ENCODE measurements at regions not wholly inside any gene's neighbourhood (a gene's known extent, or its start where the extent isn't known, plus 50 kb on each side); places are given as distances from the start of the nearest gene placed in this dataset.

GRCh38 chr12:24109381-24110039, 160.0 kb upstream of the SOX5 start:
- ChIA-PET CTCF (no interaction called here), POLR2A (no interaction called here)
- Histone ChIP-seq H3K36me3 (ENCODE audit: control insufficient read depth in 4 of 4, insufficient read depth in 4 of 4, low read length in 3 of 4) (no peaks in the 10 kb centered on the region), H3K27ac (ENCODE audit: insufficient read depth in 1 of 2, low read depth in 1 of 2, low read length in 2 of 2, poor library complexity in 1 of 2, severe bottlenecking in 2 of 2) (no peak overlapping the region), H3K27me3 (replicated peaks in 2 of 5; ENCODE audit: control insufficient read depth in 4 of 5, insufficient read depth in 5 of 5, low read length in 4 of 5) (no peaks in the 10 kb centered on the region), H3K4me1 (ENCODE audit: control extremely low read depth in 1 of 4, control insufficient read depth in 4 of 4, insufficient read depth in 4 of 4, low read length in 3 of 4) (no peaks in the 10 kb centered on the region), H3K9me3 (ENCODE audit: control extremely low read depth in 1 of 5, control insufficient read depth in 4 of 5, insufficient read depth in 2 of 5, low read depth in 1 of 5, low read length in 4 of 5) (no peaks in the 10 kb centered on the region), H3K4me3 (ENCODE audit: control insufficient read depth in 1 of 7, extremely low read depth in 1 of 7, insufficient read depth in 4 of 7, low read depth in 2 of 7, low read length in 6 of 7) (no peak overlapping the region)
- peak; percentile 29 to 43 (median 39) for DNase-seq
- WGBS (ENCODE audit: insufficient coverage), result no CpG with 5 or more reads among the region's 3 CpGs

GRCh38 chr12:24102676-24103075, 153.2 kb upstream of the SOX5 start:
- CTCF ChIA-PET, result interaction anchor here (0.6 to 1.0 kb wide), 2 partner anchors 1001 to 1089 kb away, joined by 3 read pairs; no protein-coding TSS in a partner anchor
- H3K4me3 ChIP-seq (ENCODE audit: control insufficient read depth in 1 of 7, extremely low read depth in 1 of 7, insufficient read depth in 4 of 7, low read depth in 2 of 7, low read length in 6 of 7), result no peak overlapping the region
- 100% methylated on average over 2 of the region's 3 CpGs for WGBS (ENCODE audit: insufficient coverage)
- POLR2A ChIA-PET, result interaction anchor here (0.6 kb wide), 1 partner anchor 50 kb away, joined by 3 read pairs; no protein-coding TSS in a partner anchor
- no peaks in the 10 kb centered on the region for H3K9me3 ChIP-seq (ENCODE audit: control extremely low read depth in 1 of 5, control insufficient read depth in 4 of 5, insufficient read depth in 2 of 5, low read depth in 1 of 5, low read length in 4 of 5)
- no peak for DNase-seq
- no peaks in the 10 kb centered on the region for H3K36me3 ChIP-seq (ENCODE audit: control insufficient read depth in 4 of 4, insufficient read depth in 4 of 4, low read length in 3 of 4)
- no peaks in the 10 kb centered on the region for H3K27me3 ChIP-seq (replicated peaks in 2 of 5; ENCODE audit: control insufficient read depth in 4 of 5, insufficient read depth in 5 of 5, low read length in 4 of 5)
- H3K27ac ChIP-seq (ENCODE audit: insufficient read depth in 1 of 2, low read depth in 1 of 2, low read length in 2 of 2, poor library complexity in 1 of 2, severe bottlenecking in 2 of 2), result no peak overlapping the region
- H3K4me1 ChIP-seq (ENCODE audit: control extremely low read depth in 1 of 4, control insufficient read depth in 4 of 4, insufficient read depth in 4 of 4, low read length in 3 of 4), result no peaks in the 10 kb centered on the region

- Histone ChIP-seq H3K27ac (ENCODE audit: insufficient read depth in 1 of 2, low read depth in 1 of 2, low read length in 2 of 2, poor library complexity in 1 of 2, severe bottlenecking in 2 of 2) (no peak overlapping the region), H3K4me3 (ENCODE audit: control insufficient read depth in 1 of 7, extremely low read depth in 1 of 7, insufficient read depth in 4 of 7, low read depth in 2 of 7, low read length in 6 of 7) (no peak overlapping the region), H3K9me3 (ENCODE audit: control extremely low read depth in 1 of 5, control insufficient read depth in 4 of 5, insufficient read depth in 2 of 5, low read depth in 1 of 5, low read length in 4 of 5) (peaks cover 0 to 4% (median 0%) of the 10 kb centered on the region in 5 experiments), H3K27me3 (replicated peaks in 2 of 5; ENCODE audit: control insufficient read depth in 4 of 5, insufficient read depth in 5 of 5, low read length in 4 of 5) (no peaks in the 10 kb centered on the region), H3K36me3 (ENCODE audit: control insufficient read depth in 4 of 4, insufficient read depth in 4 of 4, low read length in 3 of 4) (no peaks in the 10 kb centered on the region), H3K4me1 (ENCODE audit: control extremely low read depth in 1 of 4, control insufficient read depth in 4 of 4, insufficient read depth in 4 of 4, low read length in 3 of 4) (no peaks in the 10 kb centered on the region)
- no peak for DNase-seq
- ChIA-PET POLR2A (no interaction called here), CTCF (no interaction called here)
- no CpG with 5 or more reads among the region's 1 CpG for WGBS (ENCODE audit: insufficient coverage)
Observed at GRCh38 chr12:24099576-24099975, 150.1 kb upstream of the SOX5 start.

GRCh38 chr12:24095245-24095644, 145.8 kb upstream of the SOX5 start:
- no peaks in the 10 kb centered on the region for H3K27me3 ChIP-seq (replicated peaks in 2 of 5; ENCODE audit: control insufficient read depth in 4 of 5, insufficient read depth in 5 of 5, low read length in 4 of 5)
- no peaks in the 10 kb centered on the region for H3K36me3 ChIP-seq (ENCODE audit: control insufficient read depth in 4 of 4, insufficient read depth in 4 of 4, low read length in 3 of 4)
- no CpG with 5 or more reads among the region's 1 CpG for WGBS (ENCODE audit: insufficient coverage)
- H3K4me1 ChIP-seq (ENCODE audit: control extremely low read depth in 1 of 4, control insufficient read depth in 4 of 4, insufficient read depth in 4 of 4, low read length in 3 of 4), result no peaks in the 10 kb centered on the region
- no peak overlapping the region for H3K4me3 ChIP-seq (ENCODE audit: control insufficient read depth in 1 of 7, extremely low read depth in 1 of 7, insufficient read depth in 4 of 7, low read depth in 2 of 7, low read length in 6 of 7)
- DNase-seq, result no peak
- ChIA-PET POLR2A (no interaction called here), CTCF (no interaction called here)
- H3K9me3 ChIP-seq (ENCODE audit: control extremely low read depth in 1 of 5, control insufficient read depth in 4 of 5, insufficient read depth in 2 of 5, low read depth in 1 of 5, low read length in 4 of 5), result peaks cover 0 to 4% (median 0%) of the 10 kb centered on the region in 5 experiments
- no peak overlapping the region for H3K27ac ChIP-seq (ENCODE audit: insufficient read depth in 1 of 2, low read depth in 1 of 2, low read length in 2 of 2, poor library complexity in 1 of 2, severe bottlenecking in 2 of 2)

- H3K9me3 ChIP-seq (ENCODE audit: control extremely low read depth in 1 of 5, control insufficient read depth in 4 of 5, insufficient read depth in 2 of 5, low read depth in 1 of 5, low read length in 4 of 5), result no peaks in the 10 kb centered on the region
- no peak overlapping the region for H3K4me3 ChIP-seq (ENCODE audit: control insufficient read depth in 1 of 7, extremely low read depth in 1 of 7, insufficient read depth in 4 of 7, low read depth in 2 of 7, low read length in 6 of 7)
- CTCF ChIA-PET, result no interaction called here
- no peaks in the 10 kb centered on the region for H3K36me3 ChIP-seq (ENCODE audit: control insufficient read depth in 4 of 4, insufficient read depth in 4 of 4, low read length in 3 of 4)
- WGBS (ENCODE audit: insufficient coverage), result no CpG with 5 or more reads among the region's 2 CpGs
- DNase-seq, result no peak
- no peaks in the 10 kb centered on the region for H3K27me3 ChIP-seq (replicated peaks in 2 of 5; ENCODE audit: control insufficient read depth in 4 of 5, insufficient read depth in 5 of 5, low read length in 4 of 5)
- H3K4me1 ChIP-seq (ENCODE audit: control extremely low read depth in 1 of 4, control insufficient read depth in 4 of 4, insufficient read depth in 4 of 4, low read length in 3 of 4), result no peaks in the 10 kb centered on the region
- POLR2A ChIA-PET, result no interaction called here
- H3K27ac ChIP-seq (ENCODE audit: insufficient read depth in 1 of 2, low read depth in 1 of 2, low read length in 2 of 2, poor library complexity in 1 of 2, severe bottlenecking in 2 of 2), result no peak overlapping the region
Observed at GRCh38 chr12:24089510-24089890, 140.0 kb upstream of the SOX5 start.

- ChIA-PET POLR2A (no interaction called here), CTCF (no interaction called here)
- Histone ChIP-seq H3K27ac (ENCODE audit: insufficient read depth in 1 of 2, low read depth in 1 of 2, low read length in 2 of 2, poor library complexity in 1 of 2, severe bottlenecking in 2 of 2) (no peak overlapping the region), H3K4me1 (ENCODE audit: control extremely low read depth in 1 of 4, control insufficient read depth in 4 of 4, insufficient read depth in 4 of 4, low read length in 3 of 4) (peaks cover 0 to 2% (median under 1%) of the 10 kb centered on the region in 4 experiments), H3K9me3 (ENCODE audit: control extremely low read depth in 1 of 5, control insufficient read depth in 4 of 5, insufficient read depth in 2 of 5, low read depth in 1 of 5, low read length in 4 of 5) (no peaks in the 10 kb centered on the region), H3K27me3 (replicated peaks in 2 of 5; ENCODE audit: control insufficient read depth in 4 of 5, insufficient read depth in 5 of 5, low read length in 4 of 5) (no peaks in the 10 kb centered on the region), H3K36me3 (ENCODE audit: control insufficient read depth in 4 of 4, insufficient read depth in 4 of 4, low read length in 3 of 4) (no peaks in the 10 kb centered on the region), H3K4me3 (ENCODE audit: control insufficient read depth in 1 of 7, extremely low read depth in 1 of 7, insufficient read depth in 4 of 7, low read depth in 2 of 7, low read length in 6 of 7) (no peak overlapping the region)
- WGBS (ENCODE audit: insufficient coverage), result no CpG with 5 or more reads among the region's 5 CpGs
- no peak for DNase-seq
Observed at GRCh38 chr12:24088751-24089509, 139.5 kb upstream of the SOX5 start.

GRCh38 chr12:24087294-24087693, 137.8 kb upstream of the SOX5 start:
- ChIA-PET POLR2A (no interaction called here), CTCF (no interaction called here)
- Histone ChIP-seq H3K4me1 (ENCODE audit: control extremely low read depth in 1 of 4, control insufficient read depth in 4 of 4, insufficient read depth in 4 of 4, low read length in 3 of 4) (peaks cover 0 to 10% (median 4%) of the 10 kb centered on the region in 4 experiments), H3K4me3 (ENCODE audit: control insufficient read depth in 1 of 7, extremely low read depth in 1 of 7, insufficient read depth in 4 of 7, low read depth in 2 of 7, low read length in 6 of 7) (no peak overlapping the region), H3K27ac (ENCODE audit: insufficient read depth in 1 of 2, low read depth in 1 of 2, low read length in 2 of 2, poor library complexity in 1 of 2, severe bottlenecking in 2 of 2) (no peak overlapping the region), H3K27me3 (replicated peaks in 2 of 5; ENCODE audit: control insufficient read depth in 4 of 5, insufficient read depth in 5 of 5, low read length in 4 of 5) (no peaks in the 10 kb centered on the region), H3K36me3 (ENCODE audit: control insufficient read depth in 4 of 4, insufficient read depth in 4 of 4, low read length in 3 of 4) (no peaks in the 10 kb centered on the region), H3K9me3 (ENCODE audit: control extremely low read depth in 1 of 5, control insufficient read depth in 4 of 5, insufficient read depth in 2 of 5, low read depth in 1 of 5, low read length in 4 of 5) (no peaks in the 10 kb centered on the region)
- no peak for DNase-seq
- WGBS (ENCODE audit: insufficient coverage), result 100% methylated on average over 1 of the region's 4 CpGs
